Erythroblast (primary cell): ENCODE measurements at regions not wholly inside any gene's neighbourhood (a gene's known extent, or its start where the extent isn't known, plus 50 kb on each side); places are given as distances from the start of the nearest gene placed in this dataset.

Experiments
- GATA1 ChIP-seq: IDR thresholded peaks from 2 replicates; pipeline ENCODE4 v1.6.1; 2011; ENCODE audit warnings: low read depth, mild to moderate bottlenecking, control low read depth, low read length, moderate library complexity
- POLR2A ChIP-seq: IDR thresholded peaks from 2 replicates; pipeline ENCODE4 v1.6.1; 2011; ENCODE audit warnings: mild to moderate bottlenecking, low read length

- TF ChIP-seq POLR2A: no peak
- TF ChIP-seq GATA1: no peak
Measured at GRCh38 chr6:141467041-141467440, 665.7 kb upstream of the GJE1 start.
